ENCODE measurements at regions not wholly inside any gene's neighbourhood (a gene's known extent, or its start where the extent isn't known, plus 50 kb on each side); places are given as distances from the start of the nearest gene placed in this dataset.

DNA sequence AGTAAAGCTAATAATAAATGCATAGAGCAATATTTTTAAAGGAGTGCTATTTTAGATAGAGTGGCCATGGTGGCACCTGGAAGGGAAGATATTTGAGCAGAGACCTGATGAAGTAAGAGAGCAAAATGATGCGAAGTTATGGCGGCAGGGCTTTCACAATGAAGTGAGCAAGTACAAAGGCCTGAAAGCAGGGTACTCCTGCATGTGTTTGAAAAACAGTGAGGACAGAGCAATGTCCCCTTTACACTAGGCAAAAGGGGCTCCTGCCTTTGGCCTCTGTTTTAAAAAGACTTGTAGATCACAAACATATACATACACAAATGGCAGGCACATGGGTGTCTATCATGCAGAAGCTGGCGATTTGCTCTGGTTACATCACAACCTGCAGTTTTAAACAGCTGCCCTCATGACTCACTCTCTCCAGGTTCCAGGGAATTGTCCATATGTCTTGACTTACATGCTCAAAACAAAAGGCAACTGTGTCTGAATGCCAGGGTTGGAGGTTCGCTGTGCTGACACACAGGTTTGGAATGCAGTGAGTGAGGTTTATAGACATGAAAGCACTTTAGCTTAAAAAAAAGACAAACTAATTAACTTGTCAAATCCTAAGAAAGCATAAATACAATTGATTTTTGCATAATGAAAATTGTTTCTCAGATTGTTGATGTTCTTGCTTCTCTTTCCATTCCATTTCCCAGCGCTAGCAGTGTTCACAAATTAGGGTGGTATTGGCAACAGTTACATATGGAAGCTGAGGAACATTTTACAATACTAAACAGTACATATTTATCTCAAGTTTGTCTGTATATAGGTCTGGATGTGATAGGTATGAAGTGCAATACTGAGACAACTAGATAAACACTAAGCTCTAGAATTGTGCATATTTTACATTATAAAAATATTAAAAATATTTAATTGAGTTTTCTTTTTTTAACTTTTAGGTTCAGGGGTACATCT lies 313.9 kb downstream of the BARHL2 start (continued):
- TF ChIP-seq, protein P1, sequence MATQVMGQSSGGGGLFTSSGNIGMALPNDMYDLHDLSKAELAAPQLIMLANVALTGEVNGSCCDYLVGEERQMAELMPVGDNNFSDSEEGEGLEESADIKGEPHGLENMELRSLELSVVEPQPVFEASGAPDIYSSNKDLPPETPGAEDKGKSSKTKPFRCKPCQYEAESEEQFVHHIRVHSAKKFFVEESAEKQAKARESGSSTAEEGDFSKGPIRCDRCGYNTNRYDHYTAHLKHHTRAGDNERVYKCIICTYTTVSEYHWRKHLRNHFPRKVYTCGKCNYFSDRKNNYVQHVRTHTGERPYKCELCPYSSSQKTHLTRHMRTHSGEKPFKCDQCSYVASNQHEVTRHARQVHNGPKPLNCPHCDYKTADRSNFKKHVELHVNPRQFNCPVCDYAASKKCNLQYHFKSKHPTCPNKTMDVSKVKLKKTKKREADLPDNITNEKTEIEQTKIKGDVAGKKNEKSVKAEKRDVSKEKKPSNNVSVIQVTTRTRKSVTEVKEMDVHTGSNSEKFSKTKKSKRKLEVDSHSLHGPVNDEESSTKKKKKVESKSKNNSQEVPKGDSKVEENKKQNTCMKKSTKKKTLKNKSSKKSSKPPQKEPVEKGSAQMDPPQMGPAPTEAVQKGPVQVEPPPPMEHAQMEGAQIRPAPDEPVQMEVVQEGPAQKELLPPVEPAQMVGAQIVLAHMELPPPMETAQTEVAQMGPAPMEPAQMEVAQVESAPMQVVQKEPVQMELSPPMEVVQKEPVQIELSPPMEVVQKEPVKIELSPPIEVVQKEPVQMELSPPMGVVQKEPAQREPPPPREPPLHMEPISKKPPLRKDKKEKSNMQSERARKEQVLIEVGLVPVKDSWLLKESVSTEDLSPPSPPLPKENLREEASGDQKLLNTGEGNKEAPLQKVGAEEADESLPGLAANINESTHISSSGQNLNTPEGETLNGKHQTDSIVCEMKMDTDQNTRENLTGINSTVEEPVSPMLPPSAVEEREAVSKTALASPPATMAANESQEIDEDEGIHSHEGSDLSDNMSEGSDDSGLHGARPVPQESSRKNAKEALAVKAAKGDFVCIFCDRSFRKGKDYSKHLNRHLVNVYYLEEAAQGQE (IDR thresholded peaks at IDR 0.05; ENCODE audit: low read depth) = no peak

DNA sequence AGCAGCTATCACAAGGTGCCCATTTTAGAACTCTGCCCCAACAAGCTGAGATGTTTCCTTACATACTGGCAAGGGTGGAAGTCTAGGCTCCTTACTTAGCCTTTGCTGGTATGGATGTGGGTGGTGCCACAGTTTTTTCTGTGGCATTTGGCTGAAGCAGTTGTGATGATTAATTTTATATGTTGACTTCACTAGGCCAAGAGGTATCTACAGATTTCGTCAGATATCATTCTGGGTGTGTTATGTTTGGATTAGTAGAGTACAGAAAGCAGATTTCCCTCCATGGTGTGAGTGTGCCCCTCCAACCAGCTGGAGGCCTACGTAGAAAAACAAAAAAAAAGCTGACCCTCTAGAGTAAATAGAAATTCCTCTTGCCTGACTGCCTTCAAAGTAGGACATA lies 317.0 kb downstream of the BARHL2 start:
- no peak overlapping the region for H3K4me2 ChIP-seq (ENCODE audit: low read length)
- RAD21 ChIA-PET (ENCODE audit: low non-redundant PET in 1 of 2, low total read pairs in 2 of 2, uncharacterized antibody in 2 of 2, unreplicated experiment in 2 of 2) = no interaction called here
- BruUV-seq (replicated peaks) = no TSS peak

More for the DNA sequence above, 317.0 kb downstream of the BARHL2 start:
- no peaks in the 10 kb centered on the region for H3K79me2 ChIP-seq (ENCODE audit: insufficient read depth, low read length)
- no peak overlapping the region for H3K27ac ChIP-seq (ENCODE audit: low read depth, low read length)
- H4K20me1 ChIP-seq (ENCODE audit: insufficient read depth) = no peaks in the 10 kb centered on the region
- no peaks in the 10 kb centered on the region for H3K9me2 ChIP-seq (ENCODE audit: insufficient read depth)
- no peak overlapping the region for H3K9ac ChIP-seq (ENCODE audit: low read length)
- H3K27me3 ChIP-seq (ENCODE audit: insufficient read depth, low read length) = no peaks in the 10 kb centered on the region
- POLR2A ChIA-PET = no interaction called here
- no peak overlapping the region for H3K4me3 ChIP-seq (replicated peaks in 1 of 2; ENCODE audit: low read depth in 1 of 2, low read length in 2 of 2)
- CTCF ChIA-PET = no interaction called here
- intact Hi-C loops (cut with micrococcal nuclease) = no loop called here
- H2AFZ ChIP-seq (ENCODE audit: low read depth, low read length, poor library complexity, severe bottlenecking) = no peak overlapping the region
- DNase-seq (ENCODE audit: low read depth, low spot score) (no peak), ATAC-seq (no peak)
- peaks cover 9 to 11% of the 10 kb centered on the region in 2 experiments; a peak in 3 of 4 replicates for H3K4me1 ChIP-seq (ENCODE audit: control insufficient read depth in 1 of 2, insufficient read depth in 2 of 2, low read length in 2 of 2)
- H3K9me3 ChIP-seq (ENCODE audit: control insufficient read depth in 1 of 2, insufficient read depth in 1 of 2, low read depth in 1 of 2, low read length in 2 of 2) = no peaks in the 10 kb centered on the region
- H3K36me3 ChIP-seq (ENCODE audit: control insufficient read depth in 1 of 2, insufficient read depth in 2 of 2, low read length in 2 of 2) = no peaks in the 10 kb centered on the region
- TF ChIP-seq SRF (IDR thresholded peaks at IDR 0.05; ENCODE audit: low read depth) (no peak), CEBPB (IDR thresholded peaks at IDR 0.05; ENCODE audit: low read depth) (no peak), JUND (IDR thresholded peaks at IDR 0.05) (no peak), EZH2 (IDR thresholded peaks at IDR 0.05) (no peak), POLR2A (IDR thresholded peaks at IDR 0.05; ENCODE audit: borderline replicate concordance, extremely low read depth, insufficient read depth, insufficient read length) (no peak), ZNF274 (IDR thresholded peaks at IDR 0.05; ENCODE audit: low read depth, low read length) (no peak), SP1 (IDR thresholded peaks at IDR 0.05; ENCODE audit: low read depth) (no peak), POLR2AphosphoS5 (IDR thresholded peaks at IDR 0.05; ENCODE audit: low read depth, low read length) (no peak), ELF1 (IDR thresholded peaks at IDR 0.05; ENCODE audit: borderline replicate concordance, low read depth) (no peak)
- TF ChIP-seq, protein P1 (IDR thresholded peaks at IDR 0.05; ENCODE audit: low read depth) = no peak
